HCT116 (cell line): ENCODE measurements at regions not wholly inside any gene's neighbourhood (a gene's known extent, or its start where the extent isn't known, plus 50 kb on each side); places are given as distances from the start of the nearest gene placed in this dataset.
"Not testable (repeated sequence)": the region's sequence is repeated elsewhere in the genome, so short reads cannot be mapped to it uniquely, and the experiment has no call there.

Source experiments
- ATAC-seq: fragments of 200-7000 bp; cut with Tn5 transposase; 2 replicates; pipeline ENCODE4 v1.9.1; 2020; ENCODE audit warnings: mild to moderate bottlenecking, moderate library complexity
- BruUV-seq: library from RNA; stranded (reverse); fragments of 400-500 nt; replicated peaks from 2 replicates; lab custom pipeline; 2021; lab: Mats Ljungman, UMichigan
- CTCF ChIA-PET: fragments of 300-600 bp; sonication (Branson Sonifier 250); formaldehyde crosslinking; loops from one replicate; lab custom pipeline; 2021; ENCODE audit warnings: antibody characterized with exemption; lab: Charles Lee
- POLR2A ChIA-PET: fragments of 300-600, 350-600 bp; sonication (Branson Sonifier 250); formaldehyde crosslinking; loops from one replicate; lab custom pipeline; 2021; ENCODE audit warnings: antibody characterized with exemption; lab: Charles Lee
- RAD21 ChIA-PET, 2 experiments: fragments of 300-600 bp; sonication (Branson Sonifier 250); formaldehyde crosslinking; loops; one replicate each; lab custom pipeline; 2023; ENCODE audit warnings: low total read pairs in 2 of 2; ENCODE audit not compliant: uncharacterized antibody in 2 of 2, unreplicated experiment in 2 of 2, low non-redundant PET in 1 of 2; lab: Charles Lee
- DNase-seq: peaks from one replicate; pipeline ENCODE4 v3.0.0-alpha.2; 2010; ENCODE audit warnings: low read depth, low spot score
- H2AFZ ChIP-seq: fragments of 200-600 bp; shearing (Covaris generic), sonication (generic); 2 replicates; pipeline ENCODE4 v1.6.1; 2017; ENCODE audit warnings: low read depth, mixed run types, mixed read lengths, antibody characterized with exemption, low read length; ENCODE audit not compliant: poor library complexity, severe bottlenecking
- H3K27ac ChIP-seq: 2 replicates; pipeline ENCODE4 v1.5.1; 2012; ENCODE audit warnings: low read depth, low read length
- H3K27me3 ChIP-seq: fragments of 200-600 bp; sonication (generic); 2 replicates; pipeline ENCODE4 v1.6.1; 2016; ENCODE audit warnings: mixed run types, low read length, mixed read lengths; ENCODE audit not compliant: insufficient read depth
- H3K36me3 ChIP-seq, 2 experiments: fragments of 200-500 bp in 1 of 2; fragments of 200-600 bp in 1 of 2; sonication (Bioruptor generic) in 1 of 2; sonication (generic) in 1 of 2; 2 replicates each; pipeline versions ENCODE4 v1.5.1 to v1.6.1; 2014 to 2016; ENCODE audit warnings: low read length in 2 of 2, inconsistent platforms in 1 of 2, mixed read lengths in 1 of 2, mixed run types in 1 of 2; ENCODE audit not compliant: insufficient read depth in 2 of 2, control insufficient read depth in 1 of 2
- H3K4me1 ChIP-seq, 2 experiments: fragments of 200-600 bp in 1 of 2; sonication (generic) in 1 of 2; 2 replicates each; pipeline versions ENCODE4 v1.5.1 to v1.6.1; 2012 to 2017; ENCODE audit warnings: low read length in 2 of 2, inconsistent platforms in 1 of 2, mild to moderate bottlenecking in 1 of 2, mixed read lengths in 1 of 2, mixed run types in 1 of 2, moderate library complexity in 1 of 2; ENCODE audit not compliant: insufficient read depth in 2 of 2, control insufficient read depth in 1 of 2
- H3K4me2 ChIP-seq: fragments of 200-600 bp; sonication (generic); 2 replicates; pipeline ENCODE4 v1.6.1; 2017; ENCODE audit warnings: mixed run types, low read length, mixed read lengths
- H3K4me3 ChIP-seq, 2 experiments: fragments of 200-600 bp in 1 of 2; sonication (generic) in 1 of 2; replicated peaks in 1 of 2; 2 replicates each; pipeline ENCODE4 v1.5.1; 2011 to 2016; ENCODE audit warnings: low read length in 2 of 2, control low read depth in 1 of 2, low read depth in 1 of 2, mild to moderate bottlenecking in 1 of 2, mixed read lengths in 1 of 2, mixed run types in 1 of 2
- H3K79me2 ChIP-seq: fragments of 200-600 bp; sonication (generic); 2 replicates; pipeline ENCODE4 v1.6.1; 2017; ENCODE audit warnings: mild to moderate bottlenecking, mixed run types, low read length, moderate library complexity, mixed read lengths; ENCODE audit not compliant: insufficient read depth
- H3K9ac ChIP-seq: fragments of 200-600 bp; sonication (generic); 2 replicates; pipeline ENCODE4 v1.6.1; 2016; ENCODE audit warnings: low read length, mixed read lengths
- H3K9me2 ChIP-seq: fragments of 200-600 bp; sonication (generic), shearing (Covaris generic); 2 replicates; pipeline ENCODE4 v1.6.1; 2017; ENCODE audit warnings: mixed run types, mild to moderate bottlenecking, moderate library complexity; ENCODE audit not compliant: insufficient read depth
- H3K9me3 ChIP-seq, 2 experiments: fragments of 200-500 bp in 1 of 2; fragments of 200-600 bp in 1 of 2; sonication (Bioruptor generic) in 1 of 2; sonication (generic) in 1 of 2; 2 replicates each; pipeline ENCODE4 v1.6.1; 2014 to 2017; ENCODE audit warnings: low read length in 2 of 2, mixed read lengths in 2 of 2, inconsistent platforms in 1 of 2, low read depth in 1 of 2, mild to moderate bottlenecking in 1 of 2, mixed run types in 1 of 2, moderate library complexity in 1 of 2; ENCODE audit not compliant: control insufficient read depth in 1 of 2, insufficient read depth in 1 of 2
- H4K20me1 ChIP-seq: fragments of 200-600 bp; sonication (generic), shearing (Covaris generic); 2 replicates; pipeline ENCODE4 v1.6.1; 2017; ENCODE audit warnings: mixed run types, mild to moderate bottlenecking, moderate library complexity; ENCODE audit not compliant: insufficient read depth
- EGR1 ChIP-seq: IDR thresholded peaks from 2 replicates; pipeline ENCODE4 v1.6.1; 2012; ENCODE audit warnings: low read depth
- EZH2phosphoT487 ChIP-seq: fragments of 200-600 bp; IDR thresholded peaks from 2 replicates; pipeline ENCODE4 v1.6.1; 2018; ENCODE audit warnings: antibody characterized with exemption, borderline replicate concordance
- FOSL1 ChIP-seq: IDR thresholded peaks from 2 replicates; pipeline ENCODE4 v1.6.1; 2012; ENCODE audit warnings: low read depth
- MAX ChIP-seq: IDR thresholded peaks from 2 replicates; pipeline ENCODE4 v1.6.1; 2012
- POLR2AphosphoS5 ChIP-seq: IDR thresholded peaks from 2 replicates; pipeline ENCODE4 v1.6.1; 2011; ENCODE audit warnings: mild to moderate bottlenecking, low read depth, low read length, moderate library complexity
- SP1 ChIP-seq: IDR thresholded peaks from 2 replicates; pipeline ENCODE4 v1.6.1; 2012; ENCODE audit warnings: low read depth
- ZFX ChIP-seq: fragments of 450-650 bp; IDR thresholded peaks from 2 replicates; pipeline ENCODE4 v1.6.1; 2017
- ZNF274 ChIP-seq: fragments of 200-500 bp; sonication (Bioruptor generic); IDR thresholded peaks from 2 replicates; pipeline ENCODE4 v1.6.1; 2014; ENCODE audit warnings: mild to moderate bottlenecking, low read depth, low read length, inconsistent platforms
- intact Hi-C: fragments of 100-400 bp; cut with micrococcal nuclease; formaldehyde crosslinking; loops from 2 replicates; pipeline ENCODE4 v1.10.0; 2022

- POLR2A ChIA-PET, result no interaction called here
- Histone ChIP-seq H3K4me2 (no peak overlapping the region), H3K79me2 (no peaks in the 10 kb centered on the region), H4K20me1 (no peaks in the 10 kb centered on the region), H3K36me3 (no peaks in the 10 kb centered on the region), H3K9me3 (peaks cover 0 to 6% of the 10 kb centered on the region in 2 experiments; a peak in 1 of 4 replicates), H3K27me3 (no peaks in the 10 kb centered on the region), H3K9ac (no peak overlapping the region), H2AFZ (no peak overlapping the region), H3K4me3 (no peak overlapping the region), H3K4me1 (no peaks in the 10 kb centered on the region; a peak in 1 of 4 replicates), H3K9me2 (no peaks in the 10 kb centered on the region), H3K27ac (no peak overlapping the region)
- TF ChIP-seq ZFX (no peak), EGR1 (no peak), FOSL1 (no peak), SP1 (no peak), EZH2phosphoT487 (no peak), ZNF274 (no peak), MAX (no peak), POLR2AphosphoS5 (no peak)
- RAD21 ChIA-PET, result no interaction called here
- intact Hi-C loops, result no loop called here
- DNase-seq (no peak), ATAC-seq (no peak)
- CTCF ChIA-PET, result no interaction called here
- BruUV-seq, result no TSS peak
These were observed 946.1 kb downstream of the TTLL7 start for GRCh38 chr1:83052865-83053264.

GRCh38 chr1:83051053-83051452 lies 947.9 kb downstream of the TTLL7 start:
- POLR2A ChIA-PET, H3K4me1 ChIP-seq, BruUV-seq, H3K9ac ChIP-seq, H2AFZ ChIP-seq, H3K9me3 ChIP-seq, H3K4me3 ChIP-seq, H3K4me2 ChIP-seq, ATAC-seq, intact Hi-C loops, H3K79me2 ChIP-seq, H3K27me3 ChIP-seq, H4K20me1 ChIP-seq, H3K36me3 ChIP-seq, RAD21 ChIA-PET, H3K27ac ChIP-seq, DNase-seq, H3K9me2 ChIP-seq, CTCF ChIA-PET: not testable (repeated sequence)
